Ramos (cell line): ENCODE measurements at regions not wholly inside any gene's neighbourhood (a gene's known extent, or its start where the extent isn't known, plus 50 kb on each side); places are given as distances from the start of the nearest gene placed in this dataset.

Experiments used
- in situ Hi-C: fragments of 300-500 bp; cut with MboI; formaldehyde crosslinking; loops from one replicate; pipeline ENCODE4 v1.14.3; 2022; ENCODE audit warnings: low sequenced_read_pairs; ENCODE audit not compliant: unreplicated experiment

GRCh38 chr7:21024485-21024867, 237.8 kb upstream of the SP8 start:
- in situ Hi-C loops = no loop called here

GRCh38 chr7:21028186-21028585, 241.5 kb upstream of the SP8 start:
- in situ Hi-C loops = no loop called here

GRCh38 chr7:21028599-21028998, 241.9 kb upstream of the SP8 start:
- in situ Hi-C loops = no loop called here

- in situ Hi-C loops = no loop called here
These were observed 242.3 kb upstream of the SP8 start for GRCh38 chr7:21029006-21029405.

GRCh38 chr7:21030237-21030871, 243.7 kb upstream of the SP8 start:
- in situ Hi-C loops = no loop called here

GRCh38 chr7:21041252-21041651, 254.6 kb upstream of the SP8 start:
- in situ Hi-C loops = no loop called here

GRCh38 chr7:21041666-21042065, 255.0 kb upstream of the SP8 start:
- in situ Hi-C loops = no loop called here

GRCh38 chr7:21044384-21044783, 257.7 kb upstream of the SP8 start:
- in situ Hi-C loops = no loop called here

GRCh38 chr7:21044913-21045568, 258.4 kb upstream of the SP8 start:
- in situ Hi-C loops = no loop called here

GRCh38 chr7:21051865-21052264, 265.2 kb upstream of the SP8 start:
- in situ Hi-C loops = no loop called here

- in situ Hi-C loops = no loop called here
These were observed 267.9 kb upstream of the SP8 start for GRCh38 chr7:21054427-21055112.

GRCh38 chr7:21059069-21059468, 272.4 kb upstream of the SP8 start:
- in situ Hi-C loops = no loop called here

GRCh38 chr7:21063106-21063505, 276.4 kb upstream of the SP8 start:
- in situ Hi-C loops = no loop called here

- in situ Hi-C loops = no loop called here
These were observed 278.3 kb upstream of the SP8 start for GRCh38 chr7:21064698-21065648.

GRCh38 chr7:21066221-21066620, 279.5 kb upstream of the SP8 start:
- in situ Hi-C loops = no loop called here

GRCh38 chr7:21067216-21067615, 280.5 kb upstream of the SP8 start:
- in situ Hi-C loops = no loop called here

GRCh38 chr7:21070571-21071090, 283.9 kb upstream of the SP8 start:
- in situ Hi-C loops = no loop called here

- in situ Hi-C loops = no loop called here
These were observed 285.1 kb upstream of the SP8 start for GRCh38 chr7:21071561-21072501.

- in situ Hi-C loops = no loop called here
These were observed 289.4 kb upstream of the SP8 start for GRCh38 chr7:21076054-21076453.
